Occipital lobe (tissue), 1 donor: ENCODE measurements at regions not wholly inside any gene's neighbourhood (a gene's known extent, or its start where the extent isn't known, plus 50 kb on each side); places are given as distances from the start of the nearest gene placed in this dataset.

Experiments used
- DNase-seq: peaks from one replicate; lab custom pipeline; 2025; lab: John Stamatoyannopoulos, UW

DNA sequence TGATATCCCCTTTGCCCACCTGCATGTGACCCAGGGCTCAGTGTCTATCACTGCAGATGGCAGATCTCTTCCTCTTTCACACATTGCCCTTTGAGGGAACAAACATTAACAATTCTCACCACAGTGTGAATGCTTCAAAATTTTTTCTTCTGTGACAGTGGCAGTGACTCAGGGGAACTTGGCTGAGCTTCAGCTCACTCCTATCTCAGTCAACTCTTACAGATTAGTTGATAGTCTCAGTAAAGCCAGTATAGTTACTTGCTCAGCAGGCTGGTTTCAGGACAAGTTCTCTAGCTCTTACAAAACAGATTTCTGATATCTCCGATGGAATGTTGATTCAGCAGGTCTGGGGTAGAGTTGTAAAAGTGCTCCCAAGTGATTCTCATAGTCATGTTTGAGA, 166.9 kb downstream of the DLEU7 start:
- no peak for DNase-seq

DNA sequence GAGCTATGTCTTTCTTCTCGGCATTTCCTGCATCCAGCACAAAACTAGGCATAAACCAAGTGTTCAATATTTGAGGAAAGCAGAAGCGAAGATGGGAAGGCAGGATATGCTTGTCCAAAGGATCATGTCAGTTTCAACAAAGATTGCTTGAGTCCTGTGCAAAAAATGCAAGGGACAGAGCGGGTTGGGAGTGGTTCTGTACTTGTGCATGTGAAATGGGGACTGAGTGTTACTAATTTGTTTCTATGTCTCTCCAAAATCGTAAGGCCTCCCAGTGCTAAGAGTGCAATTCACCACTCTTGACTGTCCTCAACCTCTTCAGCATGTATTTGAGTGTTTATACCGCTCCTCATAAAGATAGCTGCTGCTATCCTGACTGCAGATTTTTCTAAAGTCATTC, 166.2 kb downstream of the DLEU7 start:
- DNase-seq: no peak

DNA sequence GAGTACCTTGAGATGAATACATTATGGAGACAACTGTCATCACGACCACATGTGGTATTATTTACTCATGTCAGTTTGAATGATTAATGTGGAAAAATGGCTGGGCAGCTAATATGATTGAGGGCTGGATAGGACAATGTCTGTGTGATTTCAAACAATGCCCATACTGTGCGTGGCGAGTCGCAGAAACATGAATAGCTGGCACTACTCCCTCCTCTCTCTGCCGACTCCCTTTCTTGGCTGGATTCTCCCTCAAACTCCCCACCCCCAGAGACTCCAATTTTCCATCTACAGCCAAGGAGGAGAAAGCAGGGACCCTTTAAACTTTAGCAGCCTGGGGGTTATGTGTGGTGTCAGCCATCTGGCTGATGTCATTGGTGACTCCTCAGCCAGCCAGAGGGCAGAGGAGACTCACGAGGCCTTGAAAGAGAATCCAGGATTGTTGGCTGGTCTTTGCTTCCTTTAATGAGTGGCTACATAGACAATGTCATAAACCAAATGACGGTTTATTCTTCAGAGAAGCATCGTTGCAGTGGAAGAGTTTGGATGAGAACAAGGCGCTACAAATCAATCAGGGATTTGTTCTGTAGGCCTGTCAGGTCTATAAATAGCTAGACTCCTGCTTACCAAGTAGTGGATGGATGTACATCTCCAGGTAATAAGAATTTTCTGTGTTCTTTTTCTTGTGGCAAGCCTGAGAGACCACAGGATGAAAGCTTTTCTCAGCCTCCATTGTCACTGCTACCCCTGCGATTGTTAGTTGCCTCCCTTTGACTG, 165.6 kb downstream of the DLEU7 start:
- DNase-seq: peak; percentile 33

DNA sequence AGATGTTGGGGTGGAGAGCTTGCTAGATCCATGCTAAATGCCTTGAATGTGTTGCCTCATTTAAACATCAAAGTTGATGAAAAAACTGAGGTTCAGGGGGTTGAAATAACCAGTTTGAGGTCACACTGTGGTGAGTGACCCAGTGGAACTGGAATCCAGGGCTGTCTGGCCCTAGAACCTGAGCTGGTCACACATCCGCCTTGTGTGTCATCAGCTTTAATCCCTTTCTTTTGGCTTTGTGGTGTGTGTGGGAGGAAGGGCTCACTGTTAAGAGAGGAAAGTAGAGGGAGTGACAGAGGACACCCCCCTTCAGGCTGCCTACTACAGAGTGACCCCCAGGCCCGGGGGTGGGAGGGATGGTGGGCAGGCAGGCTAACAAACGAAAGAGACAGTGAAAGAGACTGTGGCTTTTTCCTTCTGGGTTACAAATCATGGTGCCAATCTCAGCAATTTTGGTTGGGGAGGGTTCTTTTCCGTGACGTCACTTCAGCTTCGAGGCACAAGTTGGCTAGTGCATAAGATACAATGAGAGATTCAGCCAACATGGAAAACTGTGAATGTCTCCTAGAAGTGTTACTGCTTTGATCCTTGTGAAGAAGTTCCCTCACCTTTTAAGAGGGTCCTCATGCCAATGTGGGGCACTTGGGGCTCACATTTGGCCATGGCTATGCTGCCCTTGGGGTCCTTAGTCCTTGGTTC, 164.9 kb downstream of the DLEU7 start:
- DNase-seq: no peak

DNA sequence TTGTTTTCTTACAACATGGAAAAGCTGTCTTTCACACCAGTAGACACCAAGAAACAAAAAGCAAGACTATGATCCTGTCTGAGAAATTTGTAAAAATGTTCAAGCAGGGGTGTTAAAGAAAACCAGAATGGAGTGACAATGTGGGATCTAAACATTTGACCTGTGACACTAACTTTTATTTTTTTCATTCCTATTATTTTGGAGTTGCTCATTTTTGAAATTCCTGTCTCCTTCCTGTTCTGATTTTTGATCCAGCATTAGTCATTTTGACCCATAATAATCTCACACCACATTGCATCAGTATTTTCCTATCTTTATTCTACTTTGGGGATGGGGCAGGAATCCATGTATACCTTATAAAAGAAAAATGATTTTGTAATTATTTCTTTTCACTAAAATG, 164.2 kb downstream of the DLEU7 start:
- DNase-seq: no peak

DNA sequence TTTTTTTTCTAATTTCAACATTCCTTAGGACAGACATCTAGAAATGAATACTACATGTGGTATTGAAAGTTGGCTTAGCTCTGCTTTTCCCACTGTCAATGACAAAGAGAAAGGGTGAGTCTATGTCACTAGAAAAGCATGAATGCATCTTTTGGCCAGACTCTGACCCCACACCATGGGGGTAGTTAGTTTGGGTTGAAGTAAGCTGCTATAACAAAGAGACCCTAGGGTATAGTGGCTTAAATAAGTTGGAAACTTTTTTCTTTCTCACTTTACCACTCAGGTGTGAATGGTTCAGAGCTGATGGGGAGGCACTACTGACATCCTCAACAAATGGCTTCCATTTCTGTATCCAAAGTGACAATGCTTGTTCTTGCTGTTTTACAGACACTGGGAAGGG, 161.5 kb downstream of the DLEU7 start:
- DNase-seq: no peak

DNA sequence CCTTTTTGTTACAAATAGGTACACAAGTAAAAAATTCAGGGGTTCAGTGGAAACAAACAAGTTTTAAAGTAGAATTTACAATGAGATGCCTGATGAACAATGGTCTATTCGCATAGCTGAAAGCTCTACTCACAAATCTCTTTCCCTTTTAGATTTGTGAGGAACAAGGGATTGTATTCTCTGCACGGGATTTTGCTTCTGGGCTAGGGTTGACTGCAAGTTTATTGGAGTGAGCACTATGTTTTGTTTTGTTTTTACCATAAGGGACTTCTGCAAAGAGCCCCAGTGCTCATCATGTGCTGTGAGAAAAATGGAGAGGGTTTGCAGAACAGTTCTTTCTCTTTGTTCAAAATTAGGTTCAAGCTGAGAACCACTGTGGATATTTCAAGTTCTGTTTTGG, 160.5 kb downstream of the DLEU7 start:
- DNase-seq: no peak

DNA sequence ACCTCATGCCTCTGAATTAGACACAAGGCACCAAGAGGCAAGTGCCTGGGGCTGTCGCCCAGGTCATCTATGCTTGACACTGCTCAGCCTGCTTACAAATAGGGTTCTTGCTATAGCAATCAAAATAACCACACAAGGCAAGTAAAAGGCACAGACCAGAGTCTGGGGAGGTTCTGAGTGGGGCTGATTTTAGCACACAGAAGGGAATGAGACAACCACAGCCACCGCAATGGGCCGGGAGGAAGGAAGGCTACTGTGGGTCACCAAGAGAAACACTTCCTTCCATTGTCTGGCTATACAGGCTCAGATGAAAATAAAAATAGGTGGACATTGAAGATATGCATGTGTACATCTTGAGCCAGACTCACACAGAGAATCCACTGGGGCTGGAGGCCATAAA, 159.1 kb downstream of the DLEU7 start:
- DNase-seq: no peak

DNA sequence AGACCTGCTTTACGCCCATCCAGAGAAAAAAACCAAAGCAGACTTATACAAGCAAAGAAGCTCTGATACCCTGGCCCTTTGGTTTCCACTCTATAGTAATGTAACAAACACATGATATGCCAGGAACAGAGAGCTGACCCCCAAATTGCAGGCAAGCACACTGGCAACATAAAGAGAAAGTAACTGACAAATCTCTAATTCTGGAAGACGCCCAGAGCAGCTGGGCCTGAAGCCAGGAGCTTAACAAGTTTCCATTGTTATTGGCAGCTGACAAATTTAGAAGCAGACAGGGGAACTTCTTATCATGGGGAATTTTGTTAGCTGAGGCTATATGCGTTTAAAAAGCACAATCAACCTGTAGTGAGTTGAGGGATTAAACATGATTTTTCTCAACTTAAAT, 158.0 kb downstream of the DLEU7 start:
- peak; percentile 63 for DNase-seq

DNA sequence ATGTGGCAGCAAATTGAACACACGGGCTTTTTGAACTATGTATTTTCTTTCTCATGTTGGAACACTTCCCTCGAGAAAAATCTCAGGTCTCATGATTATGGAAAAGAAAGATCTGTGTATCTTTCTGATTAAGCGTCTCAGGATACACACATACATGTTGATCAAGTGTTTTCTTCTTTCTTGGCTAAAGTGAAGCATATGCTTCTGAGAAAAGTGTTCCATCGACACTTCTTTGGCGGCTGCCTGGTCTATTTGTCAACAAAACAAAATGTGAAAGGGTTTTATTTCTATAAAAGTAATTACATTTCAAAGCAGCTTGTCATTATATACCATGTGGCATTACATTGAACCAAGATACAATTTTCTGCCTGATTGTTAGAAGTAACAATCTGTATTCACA, 157.5 kb downstream of the DLEU7 start:
- no peak for DNase-seq

DNA sequence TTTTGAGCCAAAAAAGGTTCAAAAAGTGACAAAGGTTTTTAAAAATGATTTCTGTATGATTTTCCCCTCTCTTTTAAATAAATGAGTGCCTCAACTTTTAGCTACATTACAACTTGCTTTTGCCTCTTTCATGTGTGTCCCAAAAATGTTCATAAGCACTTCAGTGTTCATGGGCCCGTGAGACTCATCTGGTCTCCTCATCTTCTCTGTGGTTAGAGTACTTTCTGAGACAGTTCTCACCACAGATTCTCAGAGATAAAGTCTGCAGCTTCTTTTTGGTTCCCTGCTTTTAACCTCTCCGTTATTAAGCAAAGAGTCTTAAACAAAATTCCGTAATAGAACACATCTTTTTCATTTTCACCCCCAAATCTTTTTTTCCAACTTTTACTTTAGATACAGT, 156.9 kb downstream of the DLEU7 start:
- DNase-seq: no peak

DNA sequence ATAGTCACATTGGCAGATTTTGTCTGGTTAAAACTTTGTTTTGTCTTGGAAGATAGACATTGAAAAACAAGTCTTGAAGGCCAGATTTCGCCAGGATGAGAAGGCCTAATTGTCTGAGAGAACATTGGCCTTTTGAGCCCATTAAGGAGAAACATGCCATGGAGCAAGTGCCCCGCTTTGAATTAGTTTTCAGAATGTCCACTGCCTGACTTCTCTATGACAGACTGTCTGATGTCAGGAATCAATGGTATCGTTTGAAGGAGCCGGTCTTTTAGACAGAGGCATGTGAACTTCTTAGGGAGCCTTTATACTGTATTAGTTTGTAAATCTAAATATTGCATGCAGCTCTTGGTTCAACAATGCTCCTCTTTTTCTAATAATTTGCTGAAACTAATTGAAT, 155.9 kb downstream of the DLEU7 start:
- no peak for DNase-seq

DNA sequence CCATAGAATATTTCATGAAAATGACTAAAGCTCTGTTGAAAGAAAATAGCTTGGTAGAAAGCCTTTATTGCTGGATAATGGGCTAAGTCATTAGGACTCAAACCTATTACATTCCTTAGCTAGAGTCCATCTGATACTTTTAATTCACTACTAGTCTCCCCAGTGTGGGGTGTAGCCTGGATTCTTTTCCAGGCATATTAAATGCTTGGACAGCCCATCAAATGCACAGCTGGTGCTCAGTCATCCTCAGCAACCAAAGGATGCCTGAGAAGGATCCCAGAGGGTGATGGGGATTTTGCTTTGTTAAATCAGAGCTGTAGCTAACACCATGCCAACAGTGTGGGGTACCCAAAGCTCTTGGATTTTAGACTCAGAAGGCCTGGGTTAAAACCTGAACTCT, 153.5 kb downstream of the DLEU7 start:
- DNase-seq: no peak

DNA sequence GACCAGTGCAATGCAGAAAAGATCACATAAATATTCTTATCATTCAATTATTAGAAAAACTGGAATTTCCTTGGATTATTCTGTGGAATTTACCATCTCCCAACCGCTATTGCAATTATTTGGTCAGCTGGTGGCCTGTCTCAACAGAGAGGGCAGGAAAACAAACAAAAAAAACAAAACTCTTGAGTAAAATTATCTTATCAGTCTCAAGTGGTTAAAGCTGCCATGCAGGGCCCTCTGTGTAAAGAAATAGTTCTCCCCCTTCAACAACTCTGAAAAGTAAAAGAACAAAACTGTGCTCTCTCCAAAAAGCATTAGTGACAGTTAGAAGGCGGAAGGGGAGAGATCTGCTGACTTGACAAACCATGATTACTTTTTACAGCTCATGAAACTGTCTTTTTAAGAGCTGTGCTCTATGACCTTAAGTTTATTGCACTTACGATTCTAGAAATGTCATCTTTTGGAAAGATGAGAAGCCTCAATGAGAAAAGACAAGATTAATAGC, 152.3 kb downstream of the DLEU7 start:
- DNase-seq: no peak

DNA sequence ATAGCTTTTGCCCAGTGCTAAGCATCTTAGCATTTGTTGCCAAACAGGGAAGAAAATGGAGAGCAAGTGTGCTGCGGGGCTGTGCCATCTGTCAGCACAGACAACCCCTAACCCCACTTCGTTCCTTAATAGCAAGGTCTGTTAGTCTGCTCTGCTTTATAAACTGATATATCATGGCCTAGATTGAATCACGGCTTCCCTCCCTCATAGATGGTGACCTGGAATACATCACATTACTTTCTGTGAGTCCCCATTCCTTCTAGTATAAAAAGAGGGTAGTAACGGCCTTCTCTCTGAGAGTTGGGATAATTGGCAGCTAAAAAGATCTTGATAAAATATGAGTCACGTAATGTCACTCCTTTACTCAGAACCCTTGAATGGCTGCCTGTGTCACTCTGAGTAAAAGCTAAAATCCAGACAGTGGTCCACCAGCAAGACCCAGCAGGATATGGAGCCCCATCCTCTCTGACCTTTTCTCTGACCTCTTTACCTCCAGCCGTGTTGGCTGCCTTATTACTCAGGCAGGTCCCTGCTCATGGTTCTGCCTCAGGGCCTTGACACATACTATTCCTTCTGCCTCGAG, 151.7 kb downstream of the DLEU7 start:
- no peak for DNase-seq

DNA sequence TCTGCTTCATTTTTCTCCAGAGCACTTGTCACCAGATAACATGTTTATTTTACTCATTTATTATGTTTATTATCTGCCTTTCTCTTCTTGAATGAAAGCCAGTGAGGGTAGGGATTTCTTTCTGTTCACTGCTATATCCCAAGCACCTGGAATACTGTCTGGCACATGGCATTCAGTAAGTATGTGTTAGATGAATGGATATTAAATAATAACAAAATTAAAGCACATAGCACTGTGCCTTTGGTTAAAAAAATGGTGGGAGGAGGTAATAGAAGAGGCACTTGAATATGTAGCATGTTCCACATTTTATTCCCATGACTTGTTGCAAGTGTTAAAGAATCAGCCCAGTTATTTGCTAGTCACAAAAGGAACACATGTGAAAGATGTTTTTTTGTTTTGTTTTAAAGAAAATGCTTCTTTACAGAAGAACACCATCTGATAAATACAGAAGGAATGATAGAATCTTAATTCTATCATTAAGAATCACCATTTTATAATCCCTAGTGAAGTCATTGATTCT, 151.0 kb downstream of the DLEU7 start:
- DNase-seq: no peak

DNA sequence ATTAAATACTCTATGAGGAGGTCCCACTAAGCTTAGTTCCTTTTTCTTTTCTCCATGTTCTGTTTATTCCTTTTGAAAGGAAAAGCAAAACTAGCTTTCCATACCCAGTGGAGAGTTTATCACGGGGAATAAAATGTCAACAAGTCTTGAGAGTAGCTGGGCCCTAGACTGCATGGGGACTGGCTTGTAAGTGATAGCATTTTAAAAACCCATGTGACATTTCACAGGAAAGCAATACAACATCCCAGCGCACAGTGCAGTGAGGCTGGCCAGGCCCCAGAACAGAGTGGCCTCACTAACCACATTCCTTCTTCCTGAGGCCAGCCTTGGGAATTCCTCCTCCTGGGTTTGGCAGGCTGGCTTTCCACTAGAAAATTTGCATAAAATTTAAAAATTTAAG, 149.8 kb downstream of the DLEU7 start:
- no peak for DNase-seq

DNA sequence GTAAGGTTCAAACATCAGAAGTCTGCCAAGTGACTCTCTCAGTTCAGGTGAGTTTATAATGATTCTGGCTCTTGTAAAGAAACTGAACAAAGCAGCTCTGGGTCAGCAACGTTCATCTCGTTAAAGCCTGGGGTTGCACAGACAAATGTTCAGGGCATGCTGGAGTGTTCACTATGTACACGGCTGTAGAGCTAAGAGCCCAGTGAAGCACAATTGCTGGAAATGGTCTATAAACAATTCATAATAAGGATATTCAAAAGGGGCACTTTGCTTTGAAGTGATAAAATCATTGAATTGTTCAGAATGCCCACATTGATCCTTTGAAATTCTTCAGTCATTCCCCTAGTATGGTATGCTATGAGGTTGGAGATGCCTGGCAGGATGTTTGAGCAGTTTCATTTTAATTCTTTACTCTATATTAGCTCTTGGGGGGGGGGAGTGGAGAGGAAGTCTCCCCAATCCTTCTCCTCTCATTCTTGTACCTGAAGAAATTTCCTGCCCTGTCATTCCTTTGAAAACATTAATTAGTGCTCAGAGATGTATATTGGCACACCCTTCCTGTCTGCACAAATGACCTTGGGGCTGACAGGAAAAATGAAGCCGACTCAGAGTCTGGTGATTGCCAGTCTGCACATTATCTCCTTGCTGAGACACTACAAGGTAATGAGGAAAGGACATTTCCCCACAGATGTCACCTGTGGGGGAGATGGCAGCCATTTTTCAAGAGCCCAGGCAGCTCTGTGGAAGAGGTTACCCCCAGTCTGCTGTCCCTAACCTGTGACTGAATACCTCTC, 145.5 kb downstream of the DLEU7 start:
- DNase-seq: no peak

DNA sequence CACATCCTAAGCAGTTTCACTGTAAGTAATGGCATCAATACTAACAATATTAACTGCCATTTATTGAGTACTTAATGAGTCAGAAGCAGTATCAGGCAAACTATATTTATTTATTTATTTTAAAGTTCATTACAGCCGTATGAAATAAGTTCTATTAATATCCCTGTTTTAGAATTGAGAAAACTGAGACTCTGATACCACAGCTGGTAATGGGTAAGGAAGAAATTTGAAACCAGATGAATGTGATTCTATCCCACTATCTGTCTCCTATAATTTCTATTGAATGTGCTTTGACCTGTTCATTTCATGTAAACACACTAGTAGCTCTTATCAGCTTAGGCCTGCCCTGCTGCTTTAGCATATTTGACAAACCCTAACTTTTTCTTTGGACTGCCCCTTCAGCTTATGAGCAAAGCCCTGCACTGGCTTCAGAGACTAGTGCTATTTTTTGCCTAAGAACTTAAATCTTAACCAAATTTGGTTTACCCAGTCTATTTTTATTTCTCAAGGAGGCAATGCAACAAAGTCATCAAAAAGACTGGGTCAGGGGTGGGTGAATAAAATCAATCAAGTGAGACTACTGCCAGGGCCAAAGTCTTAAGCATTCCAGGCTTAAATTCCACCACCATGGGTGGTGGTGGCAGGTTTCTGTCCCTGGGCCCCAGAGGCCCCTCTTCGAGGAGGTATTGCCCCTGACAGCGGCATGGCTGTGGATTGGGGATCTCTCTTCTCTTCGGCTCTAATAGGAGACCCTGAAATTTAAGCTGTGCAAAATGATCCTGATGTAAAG, 143.4 kb downstream of the DLEU7 start:
- DNase-seq: no peak

DNA sequence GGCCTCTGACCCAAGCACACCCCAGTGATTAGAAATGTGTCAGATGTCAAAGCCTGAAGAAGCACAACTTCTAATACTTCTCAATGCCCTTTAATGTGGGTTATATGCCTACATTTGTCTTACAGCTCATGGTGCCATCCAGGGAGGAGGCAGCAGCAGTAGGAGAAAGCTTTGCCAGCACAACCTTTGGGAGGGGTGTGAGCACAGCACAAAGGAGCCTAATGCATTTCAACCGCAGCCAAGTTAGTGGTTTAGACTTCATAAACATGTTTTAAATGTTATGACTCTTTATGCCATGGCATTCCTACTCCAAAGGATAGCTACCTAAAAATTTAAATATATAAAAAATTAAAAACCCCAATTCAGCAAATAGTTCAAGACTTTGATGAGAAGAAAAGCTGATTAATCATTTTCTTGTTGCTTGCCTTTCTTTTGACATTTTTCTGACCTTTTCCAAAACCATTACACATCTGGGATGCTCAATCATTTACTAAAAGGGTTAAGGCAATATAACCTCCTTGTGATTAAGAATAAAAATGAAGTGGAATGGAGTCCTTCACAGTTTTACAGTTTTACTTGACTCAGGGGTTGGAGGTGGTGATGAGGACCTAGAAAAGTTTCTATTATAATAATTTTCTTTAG, 142.7 kb downstream of the DLEU7 start:
- no peak for DNase-seq
